ENCODE measurements at regions not wholly inside any gene's neighbourhood (a gene's known extent, or its start where the extent isn't known, plus 50 kb on each side); places are given as distances from the start of the nearest gene placed in this dataset.

DNA sequence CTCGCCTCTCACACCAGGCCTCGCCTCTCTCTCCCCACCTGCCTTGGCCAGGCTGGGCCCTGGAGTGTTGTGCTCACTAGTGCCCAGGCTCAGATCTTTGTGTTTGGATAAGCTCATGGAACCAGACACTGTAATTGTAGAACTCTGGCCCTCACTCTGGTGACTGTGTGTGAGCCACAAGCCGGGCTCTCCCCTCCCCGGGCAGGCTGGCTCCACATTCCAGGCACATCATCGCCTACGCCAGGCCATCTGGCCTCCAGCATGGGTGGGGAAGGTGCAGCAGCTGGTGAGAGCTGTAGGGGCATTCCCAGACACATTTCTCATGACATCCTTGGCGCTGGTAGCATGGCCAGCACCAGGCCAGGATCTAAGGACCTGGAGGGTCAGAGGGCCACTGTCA is 202.3 kb downstream of the RAB11FIP4 start:
- no peak overlapping the region for H3K4me2 ChIP-seq (ENCODE audit: low read length)
- H2AFZ ChIP-seq, result no peak overlapping the region
- no peak overlapping the region for H3K4me3 ChIP-seq (ENCODE audit: low read depth, low read length)
- H3K9me3 ChIP-seq (ENCODE audit: control insufficient read depth, low read length), result no peaks in the 10 kb centered on the region
- H3K27ac ChIP-seq, result no peak overlapping the region
- H3K4me1 ChIP-seq, result no peaks in the 10 kb centered on the region
- H3K36me3 ChIP-seq (ENCODE audit: control insufficient read depth, insufficient read depth, low read length), result no peaks in the 10 kb centered on the region
- no peaks in the 10 kb centered on the region for H3K79me2 ChIP-seq
- TF ChIP-seq, protein P1, sequence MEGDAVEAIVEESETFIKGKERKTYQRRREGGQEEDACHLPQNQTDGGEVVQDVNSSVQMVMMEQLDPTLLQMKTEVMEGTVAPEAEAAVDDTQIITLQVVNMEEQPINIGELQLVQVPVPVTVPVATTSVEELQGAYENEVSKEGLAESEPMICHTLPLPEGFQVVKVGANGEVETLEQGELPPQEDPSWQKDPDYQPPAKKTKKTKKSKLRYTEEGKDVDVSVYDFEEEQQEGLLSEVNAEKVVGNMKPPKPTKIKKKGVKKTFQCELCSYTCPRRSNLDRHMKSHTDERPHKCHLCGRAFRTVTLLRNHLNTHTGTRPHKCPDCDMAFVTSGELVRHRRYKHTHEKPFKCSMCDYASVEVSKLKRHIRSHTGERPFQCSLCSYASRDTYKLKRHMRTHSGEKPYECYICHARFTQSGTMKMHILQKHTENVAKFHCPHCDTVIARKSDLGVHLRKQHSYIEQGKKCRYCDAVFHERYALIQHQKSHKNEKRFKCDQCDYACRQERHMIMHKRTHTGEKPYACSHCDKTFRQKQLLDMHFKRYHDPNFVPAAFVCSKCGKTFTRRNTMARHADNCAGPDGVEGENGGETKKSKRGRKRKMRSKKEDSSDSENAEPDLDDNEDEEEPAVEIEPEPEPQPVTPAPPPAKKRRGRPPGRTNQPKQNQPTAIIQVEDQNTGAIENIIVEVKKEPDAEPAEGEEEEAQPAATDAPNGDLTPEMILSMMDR (IDR thresholded peaks at IDR 0.05), result no peak
- H3K27me3 ChIP-seq (ENCODE audit: control insufficient read depth, insufficient read depth, low read length), result no peaks in the 10 kb centered on the region
- H3K9ac ChIP-seq, result no peak overlapping the region

DNA sequence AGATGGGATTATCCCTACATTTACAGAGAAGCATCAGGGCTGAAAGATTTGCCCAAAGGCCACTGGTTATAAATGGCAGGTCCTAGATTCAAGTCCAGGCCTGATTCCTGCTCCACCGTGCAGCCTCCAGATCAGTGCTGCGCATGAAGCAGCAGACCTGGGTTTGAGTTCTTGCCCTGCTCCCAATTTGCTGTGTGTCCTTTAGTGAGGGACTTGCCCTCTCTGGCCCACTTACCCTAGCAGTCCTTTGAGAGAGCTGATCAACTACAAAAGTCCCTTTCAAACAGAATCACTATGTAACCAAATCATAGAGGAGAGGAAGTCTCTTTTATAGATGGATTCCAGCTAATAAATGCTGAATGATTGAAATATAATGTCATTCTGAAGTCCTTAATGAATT is 200.4 kb downstream of the RAB11FIP4 start:
- H3K36me3 ChIP-seq (ENCODE audit: control insufficient read depth, insufficient read depth, low read length), result no peaks in the 10 kb centered on the region
- no peaks in the 10 kb centered on the region for H3K9me3 ChIP-seq (ENCODE audit: control insufficient read depth, low read length)
- H3K27ac ChIP-seq, result no peak overlapping the region

GRCh38 chr17:31588512-31588911 is 197.0 kb downstream of the RAB11FIP4 start:
- H3K27me3 ChIP-seq (ENCODE audit: control insufficient read depth, insufficient read depth, low read length), result no peaks in the 10 kb centered on the region
- no peak overlapping the region for H3K27ac ChIP-seq
- no peak overlapping the region for H3K4me3 ChIP-seq (ENCODE audit: low read depth, low read length)
- H3K4me1 ChIP-seq, result no peaks in the 10 kb centered on the region
- no peaks in the 10 kb centered on the region for H3K9me3 ChIP-seq (ENCODE audit: control insufficient read depth, low read length)
- no peaks in the 10 kb centered on the region for H3K36me3 ChIP-seq (ENCODE audit: control insufficient read depth, insufficient read depth, low read length)
- H2AFZ ChIP-seq, result no peak overlapping the region
- no peak overlapping the region for H3K4me2 ChIP-seq (ENCODE audit: low read length)
- H3K79me2 ChIP-seq, result no peaks in the 10 kb centered on the region
- TF ChIP-seq, protein P1 (IDR thresholded peaks at IDR 0.05), result no peak
- no peak overlapping the region for H3K9ac ChIP-seq

More for the DNA sequence above, 200.4 kb downstream of the RAB11FIP4 start:
- Histone ChIP-seq H3K4me1 (no peaks in the 10 kb centered on the region), H3K4me3 (ENCODE audit: low read depth, low read length) (no peak overlapping the region), H3K27me3 (ENCODE audit: control insufficient read depth, insufficient read depth, low read length) (no peaks in the 10 kb centered on the region), H3K9ac (no peak overlapping the region), H3K79me2 (no peaks in the 10 kb centered on the region), H3K4me2 (ENCODE audit: low read length) (no peak overlapping the region), H2AFZ (no peak overlapping the region)
- TF ChIP-seq, protein P1 (IDR thresholded peaks at IDR 0.05), result no peak

- Histone ChIP-seq H3K79me2 (no peaks in the 10 kb centered on the region), H3K4me2 (ENCODE audit: low read length) (no peak overlapping the region), H3K9ac (no peak overlapping the region), H3K27ac (no peak overlapping the region), H3K9me3 (ENCODE audit: control insufficient read depth, low read length) (no peaks in the 10 kb centered on the region), H3K27me3 (ENCODE audit: control insufficient read depth, insufficient read depth, low read length) (no peaks in the 10 kb centered on the region), H3K4me1 (no peaks in the 10 kb centered on the region), H3K36me3 (ENCODE audit: control insufficient read depth, insufficient read depth, low read length) (no peaks in the 10 kb centered on the region), H2AFZ (no peak overlapping the region), H3K4me3 (ENCODE audit: low read depth, low read length) (no peak overlapping the region)
- TF ChIP-seq, protein P1 (IDR thresholded peaks at IDR 0.05), result no peak
These were observed 196.6 kb downstream of the RAB11FIP4 start for GRCh38 chr17:31588034-31588433.

All from parathyroid adenoma (tissue), 2 donors.